ENCODE measurements at regions not wholly inside any gene's neighbourhood (a gene's known extent, or its start where the extent isn't known, plus 50 kb on each side); places are given as distances from the start of the nearest gene placed in this dataset.

DNA sequence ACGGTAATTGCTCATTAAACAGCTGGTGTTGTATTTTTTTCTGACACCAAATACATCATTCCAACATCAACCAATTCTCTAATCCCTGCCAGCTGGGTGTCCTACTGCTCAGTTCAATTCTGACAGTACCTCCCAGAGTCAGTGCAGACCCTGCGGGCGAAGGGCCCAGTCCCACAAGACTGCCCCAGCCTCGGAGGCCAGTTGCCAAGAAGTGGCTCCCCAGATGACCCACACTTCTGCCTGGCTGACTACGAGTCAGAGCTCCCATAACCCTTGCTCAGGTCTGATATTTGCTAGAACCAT, 147.2 kb downstream of the CTTN start:
- TF ChIP-seq EP300 (IDR thresholded peaks at IDR 0.05) (no peak), POLR2A (IDR thresholded peaks at IDR 0.05) (no peak)
- TF ChIP-seq, protein P1, sequence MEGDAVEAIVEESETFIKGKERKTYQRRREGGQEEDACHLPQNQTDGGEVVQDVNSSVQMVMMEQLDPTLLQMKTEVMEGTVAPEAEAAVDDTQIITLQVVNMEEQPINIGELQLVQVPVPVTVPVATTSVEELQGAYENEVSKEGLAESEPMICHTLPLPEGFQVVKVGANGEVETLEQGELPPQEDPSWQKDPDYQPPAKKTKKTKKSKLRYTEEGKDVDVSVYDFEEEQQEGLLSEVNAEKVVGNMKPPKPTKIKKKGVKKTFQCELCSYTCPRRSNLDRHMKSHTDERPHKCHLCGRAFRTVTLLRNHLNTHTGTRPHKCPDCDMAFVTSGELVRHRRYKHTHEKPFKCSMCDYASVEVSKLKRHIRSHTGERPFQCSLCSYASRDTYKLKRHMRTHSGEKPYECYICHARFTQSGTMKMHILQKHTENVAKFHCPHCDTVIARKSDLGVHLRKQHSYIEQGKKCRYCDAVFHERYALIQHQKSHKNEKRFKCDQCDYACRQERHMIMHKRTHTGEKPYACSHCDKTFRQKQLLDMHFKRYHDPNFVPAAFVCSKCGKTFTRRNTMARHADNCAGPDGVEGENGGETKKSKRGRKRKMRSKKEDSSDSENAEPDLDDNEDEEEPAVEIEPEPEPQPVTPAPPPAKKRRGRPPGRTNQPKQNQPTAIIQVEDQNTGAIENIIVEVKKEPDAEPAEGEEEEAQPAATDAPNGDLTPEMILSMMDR (IDR thresholded peaks at IDR 0.05): no peak
- H3K4me1 ChIP-seq: no peaks in the 10 kb centered on the region
- 76 to 83% methylated on average over 5 of the region's 5 CpGs for whole genome bisulfite sequencing, 2 donors
- H3K27ac ChIP-seq: no peak overlapping the region
- H3K4me3 ChIP-seq: no peak overlapping the region
- DNase-seq (ENCODE audit: low spot score in 2 of 2): no peak
- H3K36me3 ChIP-seq: no peaks in the 10 kb centered on the region
- no peaks in the 10 kb centered on the region for H3K27me3 ChIP-seq
- H3K9me3 ChIP-seq: peaks cover 0 to 12% (median 0%) of the 10 kb centered on the region in 4 donors

DNA sequence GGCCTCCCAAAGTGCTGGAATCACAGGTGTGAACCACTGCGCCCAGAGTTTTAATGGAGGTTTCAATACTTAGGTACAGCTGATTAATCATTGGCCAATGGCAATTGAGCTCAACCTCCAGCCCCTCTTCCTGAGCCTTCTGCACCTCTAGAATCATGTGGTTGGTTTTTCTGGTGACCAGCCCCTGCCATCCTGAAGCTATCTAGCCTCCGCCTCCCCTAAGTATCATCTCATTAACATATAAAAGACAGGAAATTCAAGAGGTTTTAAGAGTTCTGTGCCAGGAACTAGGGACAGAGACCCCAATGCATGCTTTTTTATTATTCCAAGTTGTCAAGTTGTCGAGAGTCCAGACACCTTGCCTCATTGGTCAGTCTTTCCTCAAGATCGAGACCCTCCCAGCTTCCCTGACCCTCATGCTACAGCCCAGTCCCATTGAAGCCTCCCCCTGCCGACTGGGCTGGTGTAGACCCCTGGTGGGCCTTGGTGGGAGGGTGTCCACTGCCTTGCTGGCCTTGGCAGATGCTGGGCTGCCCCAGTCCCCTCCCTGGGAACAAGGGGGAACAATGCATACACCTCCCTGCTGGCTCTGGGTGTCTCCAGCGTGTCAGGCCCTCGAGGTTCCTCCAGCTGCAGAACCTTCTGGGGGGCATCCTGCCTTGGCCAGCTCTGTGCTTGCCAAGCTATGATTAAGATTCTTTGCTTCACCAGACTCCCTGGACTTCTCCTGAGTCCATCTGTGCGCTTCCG, 148.0 kb downstream of the CTTN start:
- Histone ChIP-seq H3K27me3 (no peaks in the 10 kb centered on the region), H3K4me3 (no peak overlapping the region), H3K36me3 (no peaks in the 10 kb centered on the region), H3K9me3 (peaks cover 0 to 11% (median 0%) of the 10 kb centered on the region in 4 donors), H3K27ac (no peak overlapping the region), H3K4me1 (no peaks in the 10 kb centered on the region)
- no peak for TF ChIP-seq POLR2A (IDR thresholded peaks at IDR 0.05)
- TF ChIP-seq, protein P1 (IDR thresholded peaks at IDR 0.05): no peak
- TF ChIP-seq EP300 (IDR thresholded peaks at IDR 0.05): no peak
- WGBS, 2 donors: 73% methylated on average over 9 of the region's 9 CpGs
- DNase-seq (ENCODE audit: low spot score in 2 of 2): no peak

DNA sequence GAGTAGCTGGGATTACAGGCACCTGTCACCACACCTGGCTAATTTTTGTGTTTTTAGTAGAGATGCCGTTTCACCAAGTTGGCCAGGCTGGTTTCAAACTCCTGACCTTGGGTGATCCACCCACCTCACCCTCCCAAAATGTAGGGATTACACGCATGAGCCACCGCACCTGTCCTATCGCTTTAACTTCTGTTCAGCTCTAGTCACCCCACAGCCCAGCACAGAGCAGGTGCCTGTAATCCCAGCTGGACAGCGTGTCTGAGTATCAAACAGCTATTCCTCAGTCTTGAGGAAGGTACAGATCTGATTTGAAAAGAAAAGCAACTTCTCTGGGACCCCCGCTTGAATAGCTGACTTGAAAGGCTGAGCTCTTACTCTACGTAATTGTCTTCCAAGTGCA, 149.1 kb downstream of the CTTN start:
- no peaks in the 10 kb centered on the region for H3K27me3 ChIP-seq
- H3K4me3 ChIP-seq: no peak overlapping the region
- H3K4me1 ChIP-seq: no peaks in the 10 kb centered on the region
- DNase-seq (ENCODE audit: low spot score in 2 of 2): no peak
- no peak for TF ChIP-seq EP300 (IDR thresholded peaks at IDR 0.05)
- TF ChIP-seq POLR2A (IDR thresholded peaks at IDR 0.05): no peak
- TF ChIP-seq, protein P1 (IDR thresholded peaks at IDR 0.05): no peak
- 86 to 90% methylated on average over 7 of the region's 7 CpGs for WGBS, 2 donors
- H3K36me3 ChIP-seq: no peaks in the 10 kb centered on the region
- H3K27ac ChIP-seq: no peak overlapping the region
- peaks cover 0 to under 1% (median 0%) of the 10 kb centered on the region in 4 donors for H3K9me3 ChIP-seq

DNA sequence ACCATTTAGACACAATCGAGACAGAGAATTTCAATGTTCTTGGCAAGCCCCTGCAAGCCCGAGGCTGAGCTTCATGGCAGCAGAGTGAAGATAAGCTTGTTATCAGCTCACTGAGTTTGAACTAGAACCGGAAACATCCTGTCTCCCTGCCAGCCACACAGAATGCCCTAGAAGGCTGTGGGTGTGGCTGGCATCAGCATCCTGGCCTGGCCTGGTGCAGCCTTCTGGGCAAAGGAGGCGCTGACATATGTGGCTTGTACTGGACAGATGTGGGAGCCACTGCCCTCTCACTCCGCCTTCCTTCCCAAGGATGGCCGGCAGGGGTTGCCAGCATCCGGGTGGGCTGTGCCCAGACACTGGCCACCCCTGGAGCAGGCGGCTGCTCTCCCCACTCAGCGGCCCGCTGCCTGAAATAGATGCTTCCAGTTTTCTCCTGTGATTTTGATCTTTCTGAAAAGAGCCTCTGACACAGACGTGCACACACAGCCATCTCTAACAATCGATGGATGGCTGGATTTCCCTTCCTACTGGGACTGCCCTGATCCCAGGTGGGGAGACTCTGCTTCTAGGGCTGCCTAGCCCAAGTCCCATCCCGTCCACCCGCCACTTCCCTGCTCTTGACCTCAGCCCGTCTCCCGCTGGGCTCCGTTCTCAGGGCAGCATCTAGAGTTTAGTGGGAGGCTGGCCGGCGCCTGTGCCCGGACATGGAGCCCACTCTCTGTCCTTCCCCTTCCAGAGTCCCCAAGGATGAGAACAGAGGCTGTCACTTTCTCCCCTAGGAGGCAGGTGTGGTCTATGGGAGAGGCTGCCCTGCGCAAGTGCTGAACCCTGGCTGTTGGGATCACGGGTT, 149.7 kb downstream of the CTTN start:
- H3K4me3 ChIP-seq: no peak overlapping the region
- no peak for DNase-seq (ENCODE audit: low spot score in 2 of 2)
- no peak for TF ChIP-seq POLR2A (IDR thresholded peaks at IDR 0.05)
- TF ChIP-seq, protein P1 (IDR thresholded peaks at IDR 0.05): no peak
- TF ChIP-seq EP300 (IDR thresholded peaks at IDR 0.05): no peak
- H3K27me3 ChIP-seq: no peaks in the 10 kb centered on the region
- 70 to 74% methylated on average over 21 to 22 of the region's 22 CpGs for WGBS, 2 donors
- no peaks in the 10 kb centered on the region for H3K9me3 ChIP-seq
- H3K27ac ChIP-seq: no peak overlapping the region
- H3K4me1 ChIP-seq: no peaks in the 10 kb centered on the region
- H3K36me3 ChIP-seq: no peaks in the 10 kb centered on the region

DNA sequence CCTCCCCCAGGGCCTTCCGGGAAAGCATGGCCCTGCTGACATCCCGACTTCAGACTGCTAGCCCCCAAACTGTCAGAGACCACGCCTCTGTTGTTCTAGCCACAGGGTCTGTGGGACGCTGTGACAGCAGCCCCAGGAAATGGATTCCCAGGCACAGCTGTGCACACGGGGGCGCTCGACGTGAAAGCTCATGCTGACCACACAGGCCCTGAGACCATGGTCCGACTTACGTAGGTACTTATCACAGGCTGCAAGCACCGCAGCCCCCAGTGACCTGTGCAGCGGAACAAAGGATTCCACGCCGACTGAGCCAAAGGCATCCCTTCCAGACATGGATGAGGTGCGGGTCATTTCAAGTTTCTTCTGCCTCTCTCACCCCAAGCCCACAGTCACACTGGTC, 150.6 kb downstream of the CTTN start:
- Histone ChIP-seq H3K4me1 (no peaks in the 10 kb centered on the region), H3K27me3 (no peaks in the 10 kb centered on the region), H3K4me3 (no peak overlapping the region), H3K36me3 (no peaks in the 10 kb centered on the region), H3K27ac (no peak overlapping the region), H3K9me3 (no peaks in the 10 kb centered on the region)
- TF ChIP-seq POLR2A (IDR thresholded peaks at IDR 0.05) (no peak), EP300 (IDR thresholded peaks at IDR 0.05) (no peak)
- TF ChIP-seq, protein P1 (IDR thresholded peaks at IDR 0.05): no peak
- no peak for DNase-seq (ENCODE audit: low spot score in 2 of 2)
- WGBS, 2 donors: 85 to 92% methylated on average over 15 of the region's 15 CpGs
